LNCAP (cell line): ENCODE measurements at regions not wholly inside any gene's neighbourhood (a gene's known extent, or its start where the extent isn't known, plus 50 kb on each side); places are given as distances from the start of the nearest gene placed in this dataset.

Experiments used
- CTCF ChIP-seq: fragments of 450-650 bp; IDR thresholded peaks from 2 replicates; pipeline ENCODE4 v1.5.1; 2017; ENCODE audit warnings: mild to moderate bottlenecking

GRCh38 chr3:161794551-161794950 is 297.9 kb downstream of the OTOL1 start:
- no peak for TF ChIP-seq CTCF

- TF ChIP-seq CTCF, result no peak
These were observed 299.7 kb downstream of the OTOL1 start for GRCh38 chr3:161796312-161796711.

GRCh38 chr3:161796780-161797179 is 300.2 kb downstream of the OTOL1 start:
- no peak for TF ChIP-seq CTCF

GRCh38 chr3:161798016-161798415 is 301.4 kb downstream of the OTOL1 start:
- TF ChIP-seq CTCF, result no peak

GRCh38 chr3:161800985-161801559 is 304.5 kb downstream of the OTOL1 start:
- TF ChIP-seq CTCF, result no peak

- no peak for TF ChIP-seq CTCF
These were observed 321.5 kb downstream of the OTOL1 start for GRCh38 chr3:161818106-161818505.

GRCh38 chr3:161821591-161821990 is 325.0 kb downstream of the OTOL1 start:
- TF ChIP-seq CTCF, result no peak

GRCh38 chr3:161822291-161822690 is 325.7 kb downstream of the OTOL1 start:
- TF ChIP-seq CTCF, result no peak
